ENCODE measurements at regions not wholly inside any gene's neighbourhood (a gene's known extent, or its start where the extent isn't known, plus 50 kb on each side); places are given as distances from the start of the nearest gene placed in this dataset. TPM values are rescaled to one million over a fixed set of nuclear protein-coding genes. Genes with fewer than 3 reads are reported as not detected.

DNA sequence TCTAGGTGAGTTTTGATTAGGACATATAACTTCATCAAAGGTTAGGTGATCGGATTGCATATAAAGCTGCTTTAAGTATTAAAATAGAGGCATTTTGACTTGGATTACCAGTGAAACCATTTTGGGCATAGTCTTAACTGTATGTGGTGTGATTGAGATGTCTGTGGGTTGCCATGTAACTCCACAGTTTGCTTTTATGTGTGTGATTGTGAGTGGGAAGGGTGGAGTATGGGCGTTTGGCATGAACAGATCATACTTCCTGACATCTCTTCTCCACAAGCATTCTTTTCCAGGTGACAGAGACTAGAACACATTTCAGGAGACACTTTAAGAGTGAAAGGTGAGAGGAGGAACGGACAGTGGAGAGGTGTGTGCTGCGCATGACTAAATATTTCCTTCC is 136.1 kb downstream of the CEP135 start:
- no peak overlapping the region for H3K4me3 ChIP-seq
- no peak overlapping the region for H3K9ac ChIP-seq
- no peaks in the 10 kb centered on the region for H3K36me3 ChIP-seq
- DNase-seq (ENCODE audit: low spot score), result no peak
- no peaks in the 10 kb centered on the region for H3K27me3 ChIP-seq
- H4K20me1 ChIP-seq (ENCODE audit: low read depth), result peaks cover 54% of the 10 kb centered on the region
- no peak overlapping the region for H3K4me3 Mint-ChIP-seq
- H3K27ac ChIP-seq, result peak overlapping the region; percentile 36
- peaks cover 26% of the 10 kb centered on the region for H3K4me1 ChIP-seq
- peaks cover under 1% of the 10 kb centered on the region for H3K36me3 Mint-ChIP-seq
- peaks cover 32% of the 10 kb centered on the region for H3K79me2 ChIP-seq (ENCODE audit: low read depth)
- H3F3A ChIP-seq (ENCODE audit: low read depth), result peaks cover 11% of the 10 kb centered on the region
- H3K9me3 ChIP-seq (ENCODE audit: low read depth), result no peaks in the 10 kb centered on the region
- no peaks in the 10 kb centered on the region for H3K27me3 Mint-ChIP-seq (ENCODE audit: insufficient read depth, low read depth)
- no peak overlapping the region for H2AFZ ChIP-seq (replicated peaks)
- peak overlapping the region; percentile 42 for H3K27ac Mint-ChIP-seq
- peaks cover 8% of the 10 kb centered on the region for H3K4me1 Mint-ChIP-seq
- peak overlapping the region; percentile 58 for H3K4me2 ChIP-seq
- no peak for TF ChIP-seq CTCF (IDR thresholded peaks at IDR 0.05)
- TF ChIP-seq EZH2phosphoT487 (IDR thresholded peaks at IDR 0.05), result no peak
- no peak for TF ChIP-seq EZH2 (IDR thresholded peaks at IDR 0.05)
- H3K9me3 Mint-ChIP-seq, result no peaks in the 10 kb centered on the region

Small RNA genes lying in the stretch of these regions (small RNA-seq; reads per million reads assigned to genes)
- gene RNA5SP161, result not detected
